ENCODE measurements at regions not wholly inside any gene's neighbourhood (a gene's known extent, or its start where the extent isn't known, plus 50 kb on each side); places are given as distances from the start of the nearest gene placed in this dataset.

DNA sequence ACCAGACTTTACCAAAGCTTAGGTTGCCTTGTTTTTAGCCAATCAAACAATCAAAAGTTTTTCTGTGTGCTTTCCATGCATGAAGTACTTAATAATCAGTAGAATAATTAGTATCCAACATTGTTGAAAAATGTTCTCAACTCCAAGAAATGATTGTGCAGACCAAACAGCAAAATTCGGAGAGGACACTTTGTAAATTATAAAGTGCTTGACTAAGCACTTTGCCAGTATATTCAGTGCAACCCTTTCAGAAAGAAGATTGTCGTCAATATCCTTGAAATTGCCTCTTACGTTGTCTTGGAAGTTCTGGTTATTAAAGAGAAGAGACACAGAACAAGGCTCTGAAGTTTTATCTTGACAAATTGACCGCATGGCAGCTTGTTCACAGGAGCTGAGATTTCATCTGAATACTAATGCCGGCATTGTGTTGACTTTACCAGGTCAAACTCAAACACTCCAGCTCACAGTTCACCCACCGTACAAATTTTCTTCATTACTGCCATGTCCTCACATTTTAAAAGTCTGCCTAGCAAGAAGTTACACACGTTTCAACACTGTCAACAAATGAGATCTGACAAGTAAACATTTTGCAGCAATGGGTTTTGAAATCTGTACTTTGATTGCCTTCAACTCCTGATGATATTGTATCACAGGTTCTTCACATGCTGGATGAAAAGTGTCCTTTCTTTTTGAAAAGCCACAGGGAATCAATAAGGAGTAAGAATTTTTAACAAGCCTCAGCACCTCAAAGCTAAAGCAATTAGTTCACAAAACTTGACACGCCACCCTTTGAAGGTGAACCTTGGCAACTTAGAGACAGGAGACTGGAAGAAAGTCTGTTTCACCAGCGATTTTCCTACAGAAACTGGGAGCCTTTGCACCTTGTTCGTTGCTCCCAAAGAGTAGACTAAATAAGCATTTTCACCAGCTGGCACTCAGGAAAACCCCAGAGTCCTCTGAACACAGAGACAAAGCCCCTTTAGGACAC, 150.9 kb downstream of the RFC3 start:
- Histone ChIP-seq H3K27ac (no peak overlapping the region), H3K79me2 (no peaks in the 10 kb centered on the region), H3K4me3 (ENCODE audit: low read depth, low read length) (no peak overlapping the region), H3K9me3 (ENCODE audit: control insufficient read depth, low read length) (no peaks in the 10 kb centered on the region), H3K4me1 (no peaks in the 10 kb centered on the region), H3K36me3 (ENCODE audit: control insufficient read depth, insufficient read depth, low read length) (no peaks in the 10 kb centered on the region), H2AFZ (no peak overlapping the region), H3K4me2 (ENCODE audit: low read length) (no peak overlapping the region), H3K9ac (no peak overlapping the region), H3K27me3 (ENCODE audit: control insufficient read depth, insufficient read depth, low read length) (no peaks in the 10 kb centered on the region)
- TF ChIP-seq, protein P1, sequence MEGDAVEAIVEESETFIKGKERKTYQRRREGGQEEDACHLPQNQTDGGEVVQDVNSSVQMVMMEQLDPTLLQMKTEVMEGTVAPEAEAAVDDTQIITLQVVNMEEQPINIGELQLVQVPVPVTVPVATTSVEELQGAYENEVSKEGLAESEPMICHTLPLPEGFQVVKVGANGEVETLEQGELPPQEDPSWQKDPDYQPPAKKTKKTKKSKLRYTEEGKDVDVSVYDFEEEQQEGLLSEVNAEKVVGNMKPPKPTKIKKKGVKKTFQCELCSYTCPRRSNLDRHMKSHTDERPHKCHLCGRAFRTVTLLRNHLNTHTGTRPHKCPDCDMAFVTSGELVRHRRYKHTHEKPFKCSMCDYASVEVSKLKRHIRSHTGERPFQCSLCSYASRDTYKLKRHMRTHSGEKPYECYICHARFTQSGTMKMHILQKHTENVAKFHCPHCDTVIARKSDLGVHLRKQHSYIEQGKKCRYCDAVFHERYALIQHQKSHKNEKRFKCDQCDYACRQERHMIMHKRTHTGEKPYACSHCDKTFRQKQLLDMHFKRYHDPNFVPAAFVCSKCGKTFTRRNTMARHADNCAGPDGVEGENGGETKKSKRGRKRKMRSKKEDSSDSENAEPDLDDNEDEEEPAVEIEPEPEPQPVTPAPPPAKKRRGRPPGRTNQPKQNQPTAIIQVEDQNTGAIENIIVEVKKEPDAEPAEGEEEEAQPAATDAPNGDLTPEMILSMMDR (IDR thresholded peaks at IDR 0.05) = no peak

DNA sequence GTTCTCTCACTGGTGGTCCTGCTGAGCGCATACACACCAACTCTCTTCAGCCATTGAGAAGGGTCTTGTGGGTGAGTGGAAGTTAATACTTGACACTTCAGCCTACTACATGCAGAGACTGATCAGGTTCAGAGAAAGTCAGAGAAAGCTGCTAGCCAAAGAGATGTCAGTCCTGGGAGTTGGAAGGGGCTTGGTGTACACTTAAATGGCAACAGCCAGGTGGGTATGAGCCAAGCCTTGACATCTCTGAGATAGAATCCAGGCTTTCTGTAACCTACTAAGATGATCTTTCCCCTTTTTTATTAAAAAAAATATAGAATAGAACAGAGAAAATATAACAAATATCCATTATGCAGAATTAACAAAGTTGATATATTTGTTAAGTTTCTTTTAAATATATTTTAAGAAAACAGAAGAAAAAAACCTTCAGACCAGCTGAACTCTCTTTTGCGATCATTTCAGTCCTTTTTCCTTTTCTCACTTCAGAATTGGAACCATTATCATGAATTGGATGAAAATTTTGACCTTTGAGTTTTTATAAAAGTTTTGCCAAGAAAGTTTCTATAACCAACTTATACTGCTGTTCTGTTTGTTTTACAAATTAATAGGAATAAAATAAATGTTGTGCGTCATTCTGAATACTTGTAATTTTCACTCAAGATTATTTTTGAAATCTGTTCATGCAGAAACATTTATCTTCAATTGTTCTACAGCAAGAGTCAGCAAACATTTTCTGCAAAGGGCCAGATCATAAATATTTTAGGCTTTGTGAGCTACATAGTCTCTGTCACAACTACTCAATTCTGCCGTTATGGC, 153.0 kb downstream of the RFC3 start:
- H3K9me3 ChIP-seq (ENCODE audit: control insufficient read depth, low read length) = no peaks in the 10 kb centered on the region
- H3K27ac ChIP-seq = no peak overlapping the region
- H3K36me3 ChIP-seq (ENCODE audit: control insufficient read depth, insufficient read depth, low read length) = no peaks in the 10 kb centered on the region
- H3K4me2 ChIP-seq (ENCODE audit: low read length) = no peak overlapping the region
- no peak overlapping the region for H2AFZ ChIP-seq
- no peaks in the 10 kb centered on the region for H3K79me2 ChIP-seq
- TF ChIP-seq, protein P1 (IDR thresholded peaks at IDR 0.05) = no peak
- no peak overlapping the region for H3K4me3 ChIP-seq (ENCODE audit: low read depth, low read length)
- H3K27me3 ChIP-seq (ENCODE audit: control insufficient read depth, insufficient read depth, low read length) = no peaks in the 10 kb centered on the region
- no peak overlapping the region for H3K9ac ChIP-seq
- H3K4me1 ChIP-seq = no peaks in the 10 kb centered on the region

DNA sequence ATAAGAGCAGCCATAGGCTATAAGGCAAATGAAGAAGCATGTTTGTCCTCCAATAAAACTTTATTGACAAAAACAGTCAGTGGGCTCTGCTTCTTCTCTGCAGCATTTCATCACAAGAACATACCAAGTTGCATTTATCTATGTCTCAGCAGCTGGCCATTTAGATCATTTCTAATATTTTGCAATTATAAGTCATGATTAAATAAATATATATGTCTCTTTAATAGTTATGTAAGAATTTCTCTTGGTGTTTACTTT, 153.5 kb downstream of the RFC3 start:
- Histone ChIP-seq H2AFZ (no peak overlapping the region), H3K36me3 (ENCODE audit: control insufficient read depth, insufficient read depth, low read length) (no peaks in the 10 kb centered on the region), H3K79me2 (no peaks in the 10 kb centered on the region), H3K4me2 (ENCODE audit: low read length) (no peak overlapping the region), H3K4me3 (ENCODE audit: low read depth, low read length) (no peak overlapping the region), H3K27ac (no peak overlapping the region), H3K27me3 (ENCODE audit: control insufficient read depth, insufficient read depth, low read length) (no peaks in the 10 kb centered on the region), H3K4me1 (no peaks in the 10 kb centered on the region), H3K9ac (no peak overlapping the region), H3K9me3 (ENCODE audit: control insufficient read depth, low read length) (no peaks in the 10 kb centered on the region)
- TF ChIP-seq, protein P1 (IDR thresholded peaks at IDR 0.05) = no peak

DNA sequence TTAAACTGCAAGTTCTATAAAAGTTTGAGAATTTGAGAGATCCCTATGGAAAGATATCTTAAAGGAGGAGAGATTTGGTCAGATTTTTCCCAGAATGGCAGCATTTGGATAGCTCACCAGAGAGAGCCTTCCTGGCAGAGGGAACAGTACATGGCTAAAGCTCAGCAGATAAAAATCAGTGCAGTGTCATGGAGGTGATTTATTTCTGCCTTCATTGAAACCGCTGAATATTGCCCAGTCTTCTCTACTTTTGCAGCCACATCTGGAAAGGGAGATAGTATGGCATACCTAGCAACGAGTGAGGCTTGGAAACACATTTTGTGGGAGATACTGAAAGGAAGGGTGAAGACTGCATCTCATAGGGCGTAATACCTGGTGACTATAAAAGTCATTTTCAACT, 155.2 kb downstream of the RFC3 start:
- no peaks in the 10 kb centered on the region for H3K36me3 ChIP-seq (ENCODE audit: control insufficient read depth, insufficient read depth, low read length)
- TF ChIP-seq, protein P1 (IDR thresholded peaks at IDR 0.05) = no peak
- H3K4me2 ChIP-seq (ENCODE audit: low read length) = no peak overlapping the region
- no peak overlapping the region for H3K9ac ChIP-seq
- no peaks in the 10 kb centered on the region for H3K9me3 ChIP-seq (ENCODE audit: control insufficient read depth, low read length)
- H3K79me2 ChIP-seq = no peaks in the 10 kb centered on the region
- no peak overlapping the region for H3K4me3 ChIP-seq (ENCODE audit: low read depth, low read length)
- no peak overlapping the region for H2AFZ ChIP-seq
- no peak overlapping the region for H3K27ac ChIP-seq
- no peaks in the 10 kb centered on the region for H3K4me1 ChIP-seq
- H3K27me3 ChIP-seq (ENCODE audit: control insufficient read depth, insufficient read depth, low read length) = no peaks in the 10 kb centered on the region
